GM19238 (cell line): ENCODE measurements at regions not wholly inside any gene's neighbourhood (a gene's known extent, or its start where the extent isn't known, plus 50 kb on each side); places are given as distances from the start of the nearest gene placed in this dataset.

Experiments
- DNase-seq: peaks from one replicate; pipeline ENCODE4 v3.0.0; 2011; ENCODE audit warnings: low spot score; ENCODE audit not compliant: insufficient read length

DNA sequence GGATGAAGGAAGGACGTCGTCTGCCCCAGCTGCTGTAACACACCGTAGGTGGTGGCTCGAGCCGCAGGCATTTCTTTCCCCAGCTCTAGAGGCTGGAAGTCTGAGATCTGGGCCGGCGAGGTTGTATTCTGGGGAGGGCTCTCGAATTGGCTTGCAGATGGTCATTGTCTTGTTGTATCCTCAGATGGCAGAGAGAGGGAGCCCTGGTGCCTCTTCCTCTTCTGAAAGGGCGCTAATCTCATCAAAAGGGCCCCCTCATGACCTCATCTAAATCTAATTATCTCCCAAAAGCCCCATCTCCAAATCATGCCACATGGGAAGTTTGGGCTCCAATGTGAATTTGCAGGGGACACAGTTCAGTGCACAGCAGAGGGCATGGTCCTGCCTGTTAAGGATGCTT is 109.0 kb downstream of the SIK1 start:
- no peak for DNase-seq

DNA sequence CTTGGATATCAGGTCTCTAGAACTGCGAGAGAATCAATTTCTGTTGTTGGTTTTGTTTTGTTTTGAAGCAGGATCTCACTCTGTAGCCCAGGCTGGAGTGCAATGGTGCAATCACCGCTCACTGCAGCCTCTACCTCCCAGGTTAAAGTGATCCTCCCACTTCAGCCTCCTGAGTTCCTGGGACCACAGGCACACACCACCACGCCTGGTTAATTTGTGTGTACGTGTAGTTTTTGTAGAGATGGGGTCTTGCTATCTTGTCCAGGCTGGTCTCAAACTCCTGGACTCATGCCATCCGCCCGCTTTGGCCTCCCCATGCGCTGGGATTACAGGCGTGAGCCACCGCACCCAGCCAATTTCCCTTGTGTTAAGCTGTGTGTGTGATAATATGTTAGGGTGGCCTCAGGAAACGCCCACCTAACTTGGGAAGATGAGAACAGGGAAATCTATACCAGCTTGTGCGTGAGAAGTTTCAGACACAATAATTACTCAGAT is 109.6 kb downstream of the SIK1 start:
- no peak for DNase-seq

DNA sequence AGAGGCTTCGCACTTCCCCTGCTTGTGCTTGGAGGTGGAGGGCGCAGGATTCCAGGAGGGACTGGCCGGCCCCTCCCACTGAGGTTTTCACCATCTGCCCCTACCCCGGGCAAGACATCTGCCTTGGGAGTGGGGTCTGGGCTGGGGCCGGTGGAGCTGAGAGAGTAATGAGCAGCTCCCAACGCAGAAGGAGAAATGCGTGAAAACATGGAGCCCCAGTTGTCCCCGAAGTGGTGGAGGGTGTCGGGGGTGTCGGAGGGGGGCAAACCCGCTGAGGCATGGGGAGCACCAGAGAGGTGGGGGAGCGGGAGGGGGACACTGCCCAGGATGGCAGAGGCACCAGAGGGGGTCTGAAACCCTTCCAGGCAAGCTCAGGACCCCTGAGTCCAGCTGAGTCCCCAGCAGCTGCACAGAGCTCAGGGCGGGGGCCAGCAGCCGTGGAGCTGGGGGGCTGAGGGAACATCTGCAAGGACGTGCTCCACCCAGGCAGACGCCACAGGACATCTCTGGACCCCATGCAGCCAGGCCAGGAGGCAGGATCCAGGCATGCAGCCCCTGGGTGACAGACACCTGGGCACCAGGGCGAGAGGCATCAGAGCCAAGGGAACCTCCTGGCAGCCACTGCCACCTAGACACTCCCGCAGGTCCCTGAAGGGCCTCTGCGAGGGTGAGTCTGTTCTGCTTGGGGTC is 110.6 kb downstream of the SIK1 start:
- DNase-seq = no peak

DNA sequence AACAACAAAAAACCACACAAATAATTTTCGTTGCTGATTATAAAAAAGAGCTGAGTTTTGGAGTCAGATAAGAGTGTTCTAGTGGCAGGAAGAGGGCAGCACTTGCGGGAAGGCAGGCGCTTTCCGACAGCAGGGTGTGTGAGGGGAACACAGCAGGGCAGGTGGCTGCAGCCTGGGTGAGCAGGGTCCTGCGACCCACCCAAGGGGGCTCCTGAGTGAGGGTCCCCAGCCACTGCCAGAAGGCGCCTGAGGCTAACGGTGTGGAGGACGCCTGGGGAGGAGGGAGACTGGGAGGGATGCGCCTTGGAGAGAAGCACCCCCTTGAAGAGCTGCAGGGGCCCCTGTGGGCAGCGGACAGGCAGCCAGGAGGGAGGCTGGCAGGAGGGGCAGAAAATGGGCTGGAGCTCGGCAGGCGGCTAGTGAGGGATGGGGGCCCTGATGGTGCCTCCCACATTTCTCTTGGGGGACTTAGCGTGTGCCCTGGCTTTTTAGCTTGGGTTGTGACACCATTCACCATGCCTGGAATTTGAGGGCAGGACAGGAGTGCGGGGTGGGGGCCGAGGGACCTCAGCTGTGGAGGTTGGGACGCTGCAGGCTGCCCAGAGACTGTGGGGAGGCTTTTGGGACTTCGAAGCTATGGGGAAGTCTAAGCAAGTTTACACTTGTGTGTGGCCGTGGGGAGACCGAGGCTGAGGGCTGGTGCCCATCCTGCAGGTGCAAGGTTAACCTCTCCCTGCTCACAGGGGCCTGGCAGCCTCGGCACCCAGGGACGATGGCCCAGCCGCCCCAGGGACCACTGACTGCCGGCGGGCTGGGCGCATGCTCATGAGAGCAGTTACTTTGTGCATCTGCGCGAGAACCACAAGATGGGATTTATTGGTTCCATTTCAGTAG is 111.4 kb downstream of the SIK1 start:
- no peak for DNase-seq

DNA sequence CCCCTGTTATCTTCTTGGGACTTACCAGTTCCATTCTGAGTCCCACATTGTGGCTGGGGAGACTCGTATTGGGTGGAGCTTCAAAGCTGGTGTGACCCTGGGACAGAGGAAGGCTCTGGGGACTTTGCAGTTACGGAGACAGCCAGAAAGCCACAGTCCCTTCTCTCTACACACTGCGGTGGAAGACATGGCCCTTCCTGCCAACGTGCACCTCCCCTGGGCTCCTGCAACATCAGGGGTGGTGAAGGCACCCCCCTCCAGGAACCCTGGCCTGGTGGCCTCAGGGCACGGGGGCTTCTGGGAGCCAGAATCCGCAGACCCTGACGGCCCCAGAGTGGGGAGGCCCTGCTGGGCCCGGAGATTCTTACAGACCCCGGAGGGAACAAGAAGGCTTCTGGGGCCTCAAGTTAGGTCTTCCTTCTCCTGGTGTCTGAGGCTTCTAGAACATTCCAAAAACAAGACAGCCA is 113.0 kb downstream of the SIK1 start:
- DNase-seq = no peak

DNA sequence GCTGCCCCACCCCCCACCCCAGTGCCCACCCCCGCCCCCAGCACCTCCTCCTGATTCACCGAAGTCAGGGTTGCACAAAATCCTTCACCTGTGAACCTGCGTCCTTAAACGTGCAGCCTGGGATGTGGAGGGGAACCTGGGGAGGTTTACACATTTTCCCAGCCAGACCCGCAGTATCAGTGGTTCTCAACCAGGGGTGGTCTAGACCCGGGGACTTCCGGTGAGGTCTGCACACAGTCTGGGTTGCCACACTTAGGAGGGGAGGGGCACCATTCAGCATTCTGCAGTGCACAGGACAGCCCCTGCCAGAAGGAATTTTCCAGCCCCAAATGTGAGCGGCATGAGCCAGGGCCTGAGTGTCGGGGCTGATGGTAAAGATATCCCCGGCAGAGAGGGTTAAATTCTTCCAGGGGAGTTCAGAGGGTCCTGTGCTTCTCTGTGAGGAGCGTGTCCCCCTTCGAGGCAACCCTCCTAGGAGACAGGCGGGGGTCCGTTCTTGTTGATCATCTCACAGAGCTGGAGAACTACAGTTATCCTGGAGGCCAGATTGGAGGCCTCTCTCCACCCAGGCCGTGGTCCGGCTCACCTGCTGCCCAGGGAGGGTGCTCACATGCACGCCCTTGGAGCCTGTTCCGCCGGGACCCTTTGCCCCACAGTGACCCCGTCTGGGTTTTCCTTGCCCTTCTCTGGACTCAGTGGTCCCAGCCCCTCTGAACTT is 113.6 kb downstream of the SIK1 start:
- DNase-seq = no peak

DNA sequence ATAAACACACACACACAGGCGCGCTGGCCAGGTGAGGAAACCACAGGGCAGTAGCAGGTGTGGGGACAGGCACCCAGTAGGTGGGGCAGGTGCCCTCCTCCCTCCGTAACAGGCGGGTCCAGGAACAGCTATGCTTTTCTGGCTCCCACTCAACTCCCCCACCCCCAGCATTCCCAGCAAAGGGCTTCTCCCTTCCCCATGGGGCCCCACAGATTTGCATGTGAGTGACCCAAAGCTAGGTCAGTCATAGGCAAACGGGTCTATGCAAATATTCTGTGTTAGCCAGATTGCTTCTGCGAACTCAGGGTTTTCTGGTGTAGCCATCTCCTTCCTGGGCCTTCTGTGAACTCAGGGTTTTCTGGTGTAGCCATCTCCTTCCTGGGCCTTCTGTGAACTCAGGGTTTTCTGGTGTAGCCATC is 114.2 kb downstream of the SIK1 start:
- DNase-seq = no peak

DNA sequence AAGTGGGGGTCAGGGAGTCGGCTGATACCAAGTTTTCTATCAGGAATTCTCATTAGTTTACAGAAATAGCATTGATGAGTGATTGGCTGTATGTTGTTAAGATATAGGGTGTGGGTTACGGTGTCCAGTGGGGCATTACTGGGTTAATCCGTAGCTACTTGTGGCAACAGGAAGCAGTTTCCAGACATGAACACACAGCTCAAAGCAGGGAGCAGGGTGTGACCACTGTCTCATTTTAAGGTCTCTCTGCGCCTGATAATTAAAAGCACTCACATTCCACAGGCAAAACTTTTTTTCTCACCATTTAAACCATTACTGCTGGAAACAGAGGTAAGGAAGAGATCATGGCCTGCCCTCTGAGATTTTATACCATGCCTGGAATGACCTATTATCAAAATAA is 114.9 kb downstream of the SIK1 start:
- no peak for DNase-seq

DNA sequence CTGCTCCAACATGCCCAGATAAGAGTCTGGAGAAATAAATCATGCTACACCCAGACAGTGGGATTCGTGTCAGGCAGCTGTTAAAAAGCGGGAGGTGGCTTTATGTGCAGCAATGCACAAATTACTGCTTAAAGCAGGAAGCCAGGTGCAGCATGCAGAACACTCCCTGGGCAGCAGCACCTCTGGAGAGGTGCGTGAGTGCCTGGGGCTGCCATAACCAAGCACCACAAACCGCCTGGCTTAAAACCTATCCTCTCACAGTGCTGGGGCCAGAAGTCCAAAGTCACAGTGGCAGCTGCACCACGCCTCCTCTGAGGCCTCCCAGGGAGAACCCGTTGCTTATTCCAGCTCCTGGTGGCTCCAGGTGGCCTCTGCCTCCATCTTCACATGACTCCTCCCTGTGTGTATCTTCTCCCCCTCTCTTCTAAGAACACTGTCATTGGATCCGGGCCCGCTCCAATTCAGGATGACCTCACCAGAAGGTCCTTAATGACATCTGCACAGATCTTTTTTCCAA is 115.6 kb downstream of the SIK1 start:
- no peak for DNase-seq

DNA sequence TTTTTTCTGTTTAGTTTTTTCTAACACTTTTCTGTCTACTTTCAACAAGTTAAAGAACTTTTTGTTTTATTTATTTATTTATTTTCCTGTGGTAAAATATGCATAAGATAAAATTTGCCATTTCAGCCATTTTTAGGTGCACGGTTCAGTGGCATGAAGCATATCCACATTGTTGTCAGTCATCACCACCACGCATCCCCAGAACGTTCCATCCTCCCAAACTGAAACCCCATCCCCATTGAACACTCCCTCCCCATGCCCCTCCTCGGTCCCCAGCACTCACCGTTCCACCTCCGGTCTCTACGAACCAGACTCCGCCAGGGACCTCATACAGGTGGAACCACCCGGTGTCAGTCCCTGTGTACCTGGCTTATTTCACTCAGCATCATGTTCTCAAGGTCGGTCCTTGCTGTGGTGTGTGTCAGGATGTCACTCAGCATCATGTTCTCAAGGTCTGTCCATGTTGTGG is 118.1 kb downstream of the SIK1 start:
- DNase-seq = no peak

DNA sequence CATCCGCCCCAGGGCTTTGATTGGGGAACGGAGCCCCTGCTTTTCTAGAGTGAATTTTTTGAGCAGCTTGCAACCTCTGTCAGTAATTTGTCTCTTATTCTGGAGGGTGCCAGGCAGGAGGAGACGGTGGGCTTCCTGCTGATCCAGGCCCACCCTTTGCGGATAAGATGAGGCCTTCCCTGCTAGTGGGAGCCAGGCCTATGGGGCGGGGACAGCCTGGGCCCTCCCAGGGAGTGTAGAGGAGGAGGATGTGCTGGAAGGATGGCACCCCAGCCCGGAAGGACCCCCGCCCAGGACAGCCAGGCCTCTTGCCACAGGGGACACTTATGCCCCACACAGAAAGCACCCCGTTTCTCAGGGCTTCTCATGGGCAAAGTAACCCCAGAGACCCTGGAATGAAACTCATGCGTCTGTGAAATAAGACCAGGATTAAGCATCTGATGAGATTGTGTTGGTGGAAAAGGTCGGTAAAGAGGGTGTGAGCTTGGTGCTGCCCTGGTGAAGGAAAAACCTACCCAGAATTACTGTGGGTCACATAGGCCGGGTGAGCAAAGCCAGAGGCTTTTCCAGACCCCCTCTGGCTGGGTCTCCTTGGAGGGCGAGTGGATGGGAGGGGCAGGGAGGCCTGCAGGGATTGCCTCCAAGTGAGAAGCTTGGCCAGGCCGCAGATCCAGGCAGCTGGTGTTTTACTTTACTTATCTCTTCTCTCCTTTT is 118.7 kb downstream of the SIK1 start:
- DNase-seq = no peak

DNA sequence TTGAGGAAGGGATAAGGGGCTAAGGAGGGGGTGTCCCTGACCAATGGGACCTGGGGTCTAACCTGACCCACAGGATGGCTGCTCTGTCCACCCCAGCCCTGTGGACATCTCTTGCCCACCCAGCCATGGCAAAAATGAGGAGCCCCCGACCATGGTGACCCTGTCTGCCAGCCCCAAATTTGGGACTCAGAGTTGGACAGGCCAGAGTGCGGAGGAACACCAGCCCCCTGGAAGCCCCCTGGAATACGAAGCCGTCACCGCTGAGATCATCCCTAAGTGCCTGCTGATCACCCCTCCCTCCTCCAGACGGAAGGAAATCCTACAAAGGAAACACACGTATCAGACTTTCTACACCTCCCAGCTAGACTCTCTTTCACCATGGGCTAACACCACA is 119.3 kb downstream of the SIK1 start:
- no peak for DNase-seq

DNA sequence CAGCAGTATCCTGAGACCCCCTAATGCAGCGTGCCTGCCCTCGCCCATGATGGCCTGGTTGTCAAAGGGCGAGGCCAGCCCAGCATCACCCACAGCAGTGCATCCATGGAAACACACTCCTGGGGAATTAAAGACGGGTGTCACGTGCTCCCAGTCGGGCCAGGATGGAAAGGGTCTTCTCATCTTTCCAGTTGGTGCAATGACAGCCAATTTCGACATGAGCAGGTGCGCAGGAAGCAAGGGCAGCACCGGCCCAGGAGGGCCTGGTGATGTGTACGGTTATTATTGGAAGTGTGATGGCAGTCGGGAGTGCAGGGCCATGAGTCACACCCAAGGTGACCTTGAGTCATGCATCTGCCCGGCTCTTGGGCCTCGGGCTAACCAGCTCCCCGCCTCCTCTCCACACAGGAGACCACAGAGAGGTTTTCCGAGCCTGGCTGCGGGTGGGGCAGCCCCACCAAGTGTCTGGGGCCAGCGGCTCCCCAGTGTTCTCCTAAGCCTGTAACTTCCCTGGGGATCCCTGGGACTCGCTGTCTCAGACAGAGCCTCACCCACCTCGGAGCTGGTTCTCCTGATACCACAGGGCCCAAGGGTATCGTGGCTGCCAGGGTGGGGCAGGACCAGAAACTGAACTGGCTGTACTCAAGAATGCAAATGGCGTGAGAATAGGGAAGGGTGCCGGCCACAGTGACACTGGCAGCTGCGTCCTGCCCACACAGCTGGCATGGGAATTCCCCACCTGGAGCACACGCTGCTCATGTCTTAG is 119.8 kb downstream of the SIK1 start:
- no peak for DNase-seq

DNA sequence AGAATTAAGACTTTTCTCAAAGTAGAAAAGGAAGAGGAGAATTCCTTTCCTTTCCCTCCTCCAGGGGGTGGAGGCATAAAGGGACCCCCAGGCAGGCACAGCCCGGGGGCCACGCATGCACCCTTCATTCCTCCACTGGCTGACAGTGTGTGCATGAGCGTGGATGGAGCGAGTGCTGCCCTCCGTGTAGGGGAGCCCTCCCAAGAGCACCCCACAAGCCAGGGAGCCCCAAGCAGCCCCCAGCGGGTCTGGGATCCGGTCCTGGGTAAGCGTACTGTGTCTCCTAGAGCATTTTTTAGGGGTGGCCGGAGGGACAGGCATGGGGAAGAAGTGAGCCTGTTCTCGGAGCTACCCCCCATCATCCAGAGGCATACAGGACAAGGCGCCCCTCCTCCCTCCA is 120.5 kb downstream of the SIK1 start:
- no peak for DNase-seq

DNA sequence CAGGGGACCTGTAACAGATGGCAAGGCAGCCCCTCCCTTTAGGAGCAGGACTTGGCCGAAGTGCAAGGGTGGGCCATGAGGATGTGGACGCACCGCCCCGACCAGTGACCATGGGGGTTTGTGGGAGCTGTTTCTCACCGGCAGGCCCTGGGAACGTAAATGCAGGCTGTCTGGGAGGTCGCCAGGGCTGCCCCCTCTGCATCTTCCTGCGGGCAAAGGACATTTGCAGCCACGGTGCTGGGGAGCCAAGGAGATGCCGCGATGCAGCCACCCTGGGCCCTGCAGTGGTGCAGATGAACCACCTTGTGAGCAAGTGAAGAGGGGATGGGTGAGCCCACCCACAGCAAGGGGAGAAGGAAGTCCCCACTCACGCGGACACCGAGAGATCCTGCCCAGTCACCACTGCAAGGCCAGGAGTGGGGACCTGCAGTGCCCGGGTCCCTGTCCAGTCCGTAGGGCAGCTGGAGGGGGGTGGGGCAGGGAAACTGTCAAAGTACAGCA is 121.1 kb downstream of the SIK1 start:
- no peak for DNase-seq

DNA sequence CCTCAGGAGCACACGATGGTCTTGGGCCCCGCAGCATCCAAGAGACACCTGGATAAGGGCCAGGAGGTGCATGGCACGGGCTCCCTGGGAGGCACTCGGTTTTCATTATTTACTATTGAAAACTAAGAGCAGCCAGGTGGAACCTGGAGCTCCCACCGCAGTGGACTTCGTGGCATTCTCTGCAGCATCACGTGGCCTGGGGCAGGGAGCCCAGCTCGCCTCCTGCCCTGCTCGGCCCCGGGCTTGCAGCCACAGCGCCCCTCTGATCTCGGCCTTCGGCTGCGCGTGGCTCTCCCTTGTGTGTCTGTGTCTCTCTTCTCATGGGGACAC is 121.6 kb downstream of the SIK1 start:
- no peak for DNase-seq

DNA sequence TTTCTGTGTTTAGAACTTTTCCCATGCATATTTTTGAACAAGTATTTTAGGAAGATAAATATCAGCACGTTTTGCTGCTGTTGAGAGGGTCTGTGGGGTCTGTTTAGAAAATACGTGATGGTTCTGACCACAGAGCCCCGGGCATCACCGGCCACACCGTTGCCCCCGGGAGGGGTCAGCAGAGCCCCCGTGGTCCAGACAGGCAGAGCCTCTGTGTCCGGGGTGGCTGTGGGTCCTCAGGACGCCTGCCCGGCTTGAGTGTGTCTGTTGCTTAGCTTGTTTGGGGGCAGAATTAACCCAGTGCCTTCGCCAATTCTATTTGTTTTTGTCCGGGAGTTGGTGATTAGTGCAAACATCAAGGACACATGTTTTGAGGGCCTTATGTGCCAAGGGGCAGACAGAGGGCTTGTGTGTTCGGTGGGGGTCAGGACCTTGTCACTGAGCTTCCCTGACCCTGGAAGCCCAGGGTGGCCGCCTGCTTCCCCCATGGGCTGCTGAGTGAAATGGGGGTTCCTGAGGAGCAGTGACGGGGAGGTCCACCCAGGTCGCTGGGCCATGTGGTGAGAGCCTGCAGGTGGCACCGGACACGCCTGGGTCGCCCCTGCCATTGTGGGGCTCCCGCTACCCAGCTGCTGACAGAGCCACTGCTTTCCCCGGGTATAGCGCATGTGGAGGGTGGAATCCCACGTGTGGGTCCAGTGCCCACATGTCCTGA is 122.2 kb downstream of the SIK1 start:
- no peak for DNase-seq

DNA sequence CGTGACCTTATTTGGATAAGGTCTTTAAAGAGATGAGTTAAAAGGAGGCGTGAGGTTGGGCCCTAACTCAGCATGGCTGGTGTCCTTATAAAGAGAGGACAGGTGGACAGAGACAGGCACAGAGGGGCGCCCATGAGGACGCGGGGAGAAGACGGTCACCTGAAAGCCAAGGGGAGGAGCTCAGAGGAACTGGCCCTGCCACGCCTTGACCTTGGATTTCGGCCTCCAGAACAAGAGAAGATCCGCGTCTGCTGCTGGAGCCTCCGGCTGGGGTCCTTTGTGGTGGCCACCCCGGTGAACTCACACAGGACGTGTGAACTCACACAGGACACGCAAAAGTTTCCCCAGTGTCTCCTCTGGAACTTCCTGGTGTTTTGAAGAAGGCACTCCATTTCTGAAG is 122.7 kb downstream of the SIK1 start:
- DNase-seq = no peak
